ENCODE measurements at regions not wholly inside any gene's neighbourhood (a gene's known extent, or its start where the extent isn't known, plus 50 kb on each side); places are given as distances from the start of the nearest gene placed in this dataset.

- H3K4me3 ChIP-seq (ENCODE audit: low read depth, low read length): no peak overlapping the region
- peak; percentile 52 for DNase-seq (ENCODE audit: low read depth, low spot score)
- TF ChIP-seq, protein P1, sequence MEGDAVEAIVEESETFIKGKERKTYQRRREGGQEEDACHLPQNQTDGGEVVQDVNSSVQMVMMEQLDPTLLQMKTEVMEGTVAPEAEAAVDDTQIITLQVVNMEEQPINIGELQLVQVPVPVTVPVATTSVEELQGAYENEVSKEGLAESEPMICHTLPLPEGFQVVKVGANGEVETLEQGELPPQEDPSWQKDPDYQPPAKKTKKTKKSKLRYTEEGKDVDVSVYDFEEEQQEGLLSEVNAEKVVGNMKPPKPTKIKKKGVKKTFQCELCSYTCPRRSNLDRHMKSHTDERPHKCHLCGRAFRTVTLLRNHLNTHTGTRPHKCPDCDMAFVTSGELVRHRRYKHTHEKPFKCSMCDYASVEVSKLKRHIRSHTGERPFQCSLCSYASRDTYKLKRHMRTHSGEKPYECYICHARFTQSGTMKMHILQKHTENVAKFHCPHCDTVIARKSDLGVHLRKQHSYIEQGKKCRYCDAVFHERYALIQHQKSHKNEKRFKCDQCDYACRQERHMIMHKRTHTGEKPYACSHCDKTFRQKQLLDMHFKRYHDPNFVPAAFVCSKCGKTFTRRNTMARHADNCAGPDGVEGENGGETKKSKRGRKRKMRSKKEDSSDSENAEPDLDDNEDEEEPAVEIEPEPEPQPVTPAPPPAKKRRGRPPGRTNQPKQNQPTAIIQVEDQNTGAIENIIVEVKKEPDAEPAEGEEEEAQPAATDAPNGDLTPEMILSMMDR (IDR thresholded peaks at IDR 0.05; ENCODE audit: low read depth, low read length): no peak
- in situ Hi-C loops (cut with HindIII; ENCODE audit: low sequenced_read_pairs): no loop called here
Observed at GRCh38 chr6:93799226-93799625, 379.9 kb upstream of the EPHA7 start.

DNA sequence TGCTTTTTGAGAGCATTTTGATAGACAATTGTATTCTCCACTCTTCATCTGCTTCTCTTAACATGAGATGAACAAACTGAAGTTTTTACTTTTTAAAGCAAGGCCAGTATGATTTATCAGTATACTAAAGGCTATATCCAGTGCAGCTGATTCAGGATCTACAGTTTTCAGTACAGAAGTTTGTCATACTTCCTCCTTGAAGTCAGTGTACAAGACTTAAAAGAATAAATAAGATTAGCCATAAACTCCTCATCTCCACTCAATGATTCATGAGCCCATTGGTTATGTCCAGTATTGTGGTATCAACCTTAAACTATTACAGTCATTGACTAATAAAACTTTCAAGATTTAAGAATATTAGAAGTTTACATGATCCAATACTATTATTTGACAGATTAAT, 374.8 kb upstream of the EPHA7 start:
- in situ Hi-C loops (cut with HindIII; ENCODE audit: low sequenced_read_pairs): no loop called here
- TF ChIP-seq, protein P1 (IDR thresholded peaks at IDR 0.05; ENCODE audit: low read depth, low read length): no peak
- peak; percentile 41 for DNase-seq (ENCODE audit: low read depth, low spot score)
- H3K4me3 ChIP-seq (ENCODE audit: low read depth, low read length): no peak overlapping the region

- no peak overlapping the region for H3K4me3 ChIP-seq (ENCODE audit: low read depth, low read length)
- in situ Hi-C loops (cut with HindIII; ENCODE audit: low sequenced_read_pairs): no loop called here
- peak; percentile 84 for DNase-seq (ENCODE audit: low read depth, low spot score)
Observed at GRCh38 chr6:93792746-93793145, 373.4 kb upstream of the EPHA7 start.

DNA sequence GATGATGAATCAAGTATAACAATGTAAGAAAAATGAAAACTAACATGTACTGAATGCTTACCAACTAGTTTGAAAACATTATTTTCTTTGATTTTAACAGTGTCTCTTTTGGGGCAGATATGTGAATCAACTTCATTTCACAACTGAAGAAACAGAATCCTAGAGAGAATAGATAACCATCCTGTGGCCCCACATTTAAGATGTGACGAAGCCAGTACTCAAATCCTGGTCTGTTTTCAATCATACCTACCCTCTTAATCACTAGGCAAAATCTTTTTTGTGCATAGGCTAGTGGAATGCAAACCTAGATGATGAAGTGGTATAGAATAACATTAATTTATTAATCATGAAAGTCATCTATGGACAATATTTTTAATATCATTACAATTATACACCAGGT, 371.6 kb upstream of the EPHA7 start:
- no peak overlapping the region for H3K4me3 ChIP-seq (ENCODE audit: low read depth, low read length)
- DNase-seq (ENCODE audit: low read depth, low spot score): no peak
- TF ChIP-seq, protein P1 (IDR thresholded peaks at IDR 0.05; ENCODE audit: low read depth, low read length): no peak
- in situ Hi-C loops (cut with HindIII; ENCODE audit: low sequenced_read_pairs): no loop called here

More at GRCh38 chr6:93792746-93793145, 373.4 kb upstream of the EPHA7 start:
- TF ChIP-seq, protein P1 (IDR thresholded peaks at IDR 0.05; ENCODE audit: low read depth, low read length): no peak

GRCh38 chr6:93789532-93789931, 370.2 kb upstream of the EPHA7 start:
- peak; percentile 44 for DNase-seq (ENCODE audit: low read depth, low spot score)
- TF ChIP-seq, protein P1 (IDR thresholded peaks at IDR 0.05; ENCODE audit: low read depth, low read length): no peak
- no peak overlapping the region for H3K4me3 ChIP-seq (ENCODE audit: low read depth, low read length)
- in situ Hi-C loops (cut with HindIII; ENCODE audit: low sequenced_read_pairs): no loop called here

GRCh38 chr6:93787841-93788240, 368.5 kb upstream of the EPHA7 start:
- in situ Hi-C loops (cut with HindIII; ENCODE audit: low sequenced_read_pairs): no loop called here
- DNase-seq (ENCODE audit: low read depth, low spot score): peak; percentile 79
- TF ChIP-seq, protein P1 (IDR thresholded peaks at IDR 0.05; ENCODE audit: low read depth, low read length): no peak
- H3K4me3 ChIP-seq (ENCODE audit: low read depth, low read length): no peak overlapping the region

Data from astrocyte of the spinal cord (primary cell).